ENCODE measurements at regions not wholly inside any gene's neighbourhood (a gene's known extent, or its start where the extent isn't known, plus 50 kb on each side); places are given as distances from the start of the nearest gene placed in this dataset.

DNA sequence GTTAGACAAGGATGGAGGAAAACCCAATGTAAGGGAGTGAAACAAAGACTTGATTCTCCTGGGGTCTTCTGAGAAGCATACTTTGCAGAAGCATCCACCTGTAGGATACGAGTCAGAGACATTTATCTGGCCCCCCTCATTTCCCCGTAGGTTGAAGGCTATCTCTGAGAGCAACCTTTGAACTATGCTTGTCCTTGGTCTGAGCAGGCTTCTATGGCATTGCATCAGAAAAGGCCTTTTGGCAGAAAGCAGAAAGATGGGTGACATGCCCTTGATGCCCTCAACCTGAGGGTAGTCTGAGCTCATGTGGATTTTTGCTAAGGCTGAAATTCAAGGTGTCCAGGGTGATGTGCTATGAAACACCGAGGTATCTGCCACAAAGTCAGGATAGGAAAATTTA lies 131.6 kb upstream of the SGO1 start:
- no peak for DNase-seq
- no peaks in the 10 kb centered on the region for H3K36me3 ChIP-seq
- H3K4me3 ChIP-seq = no peak overlapping the region
- 76 to 91% (median 86%) methylated on average over 3 of the region's 3 CpGs for whole genome bisulfite sequencing, 3 donors
- no peak overlapping the region for H3K27ac ChIP-seq
- intact Hi-C loops (cut with DNase I) = no loop called here
- TF ChIP-seq EP300 (IDR thresholded peaks at IDR 0.05) = no peak
- TF ChIP-seq, protein P1, sequence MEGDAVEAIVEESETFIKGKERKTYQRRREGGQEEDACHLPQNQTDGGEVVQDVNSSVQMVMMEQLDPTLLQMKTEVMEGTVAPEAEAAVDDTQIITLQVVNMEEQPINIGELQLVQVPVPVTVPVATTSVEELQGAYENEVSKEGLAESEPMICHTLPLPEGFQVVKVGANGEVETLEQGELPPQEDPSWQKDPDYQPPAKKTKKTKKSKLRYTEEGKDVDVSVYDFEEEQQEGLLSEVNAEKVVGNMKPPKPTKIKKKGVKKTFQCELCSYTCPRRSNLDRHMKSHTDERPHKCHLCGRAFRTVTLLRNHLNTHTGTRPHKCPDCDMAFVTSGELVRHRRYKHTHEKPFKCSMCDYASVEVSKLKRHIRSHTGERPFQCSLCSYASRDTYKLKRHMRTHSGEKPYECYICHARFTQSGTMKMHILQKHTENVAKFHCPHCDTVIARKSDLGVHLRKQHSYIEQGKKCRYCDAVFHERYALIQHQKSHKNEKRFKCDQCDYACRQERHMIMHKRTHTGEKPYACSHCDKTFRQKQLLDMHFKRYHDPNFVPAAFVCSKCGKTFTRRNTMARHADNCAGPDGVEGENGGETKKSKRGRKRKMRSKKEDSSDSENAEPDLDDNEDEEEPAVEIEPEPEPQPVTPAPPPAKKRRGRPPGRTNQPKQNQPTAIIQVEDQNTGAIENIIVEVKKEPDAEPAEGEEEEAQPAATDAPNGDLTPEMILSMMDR (IDR thresholded peaks at IDR 0.05) = no peak
- TF ChIP-seq POLR2A (IDR thresholded peaks at IDR 0.05) = no peak
- no peaks in the 10 kb centered on the region for H3K4me1 ChIP-seq (ENCODE audit: insufficient read depth)
- no peaks in the 10 kb centered on the region for H3K27me3 ChIP-seq
- no peaks in the 10 kb centered on the region for H3K9me3 ChIP-seq

DNA sequence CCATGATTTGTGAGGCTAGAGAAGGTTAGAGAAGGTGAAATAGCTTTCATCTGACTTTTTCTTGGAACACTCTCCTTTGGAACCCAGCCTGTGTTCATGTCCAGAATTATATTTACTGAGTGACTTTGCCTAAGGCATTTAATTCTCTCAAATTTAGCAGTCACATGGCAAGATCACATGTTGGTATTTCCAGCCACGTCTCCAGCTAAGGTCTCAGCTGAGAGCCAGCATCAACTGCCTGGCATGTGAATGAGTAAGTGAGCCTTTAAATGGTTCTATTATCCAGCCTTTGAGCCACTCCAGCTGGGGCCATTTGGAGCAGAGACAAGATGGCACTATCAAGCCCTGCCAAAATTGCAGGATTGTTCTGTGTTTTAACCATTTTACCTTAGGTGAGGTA lies 130.2 kb upstream of the SGO1 start:
- 0 to 29% (median 0%) methylated on average over 1 of the region's 1 CpG for WGBS, 3 donors
- Histone ChIP-seq H3K27ac (no peak overlapping the region), H3K4me3 (no peak overlapping the region), H3K36me3 (no peaks in the 10 kb centered on the region), H3K27me3 (no peaks in the 10 kb centered on the region), H3K9me3 (no peaks in the 10 kb centered on the region), H3K4me1 (ENCODE audit: insufficient read depth) (no peaks in the 10 kb centered on the region)
- no peak for TF ChIP-seq POLR2A (IDR thresholded peaks at IDR 0.05)
- TF ChIP-seq, protein P1 (IDR thresholded peaks at IDR 0.05) = no peak
- TF ChIP-seq EP300 (IDR thresholded peaks at IDR 0.05) = no peak
- intact Hi-C loops (cut with DNase I) = no loop called here
- no peak for DNase-seq

DNA sequence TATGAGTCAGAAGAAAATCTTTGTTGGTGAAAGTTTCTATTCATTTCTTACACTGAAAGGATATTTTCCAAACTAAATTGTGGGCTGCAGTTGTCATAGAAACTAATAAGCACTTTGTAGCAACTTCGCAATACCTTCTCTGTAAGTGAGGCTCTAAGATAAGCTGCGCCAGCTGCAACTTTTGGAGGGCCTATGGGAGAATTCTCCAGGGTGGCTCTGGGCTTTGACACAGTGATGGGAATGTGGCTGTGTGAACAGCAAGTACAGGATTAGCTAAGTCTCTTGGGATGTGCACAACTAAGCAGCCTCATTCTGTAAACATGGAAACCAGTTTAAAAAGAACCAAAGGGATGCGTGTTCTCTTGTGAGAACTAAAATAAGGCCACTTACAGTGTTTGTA lies 124.6 kb upstream of the SGO1 start:
- Histone ChIP-seq H3K27me3 (no peaks in the 10 kb centered on the region), H3K36me3 (no peaks in the 10 kb centered on the region), H3K27ac (no peak overlapping the region), H3K4me3 (no peak overlapping the region), H3K4me1 (ENCODE audit: insufficient read depth) (no peaks in the 10 kb centered on the region), H3K9me3 (no peaks in the 10 kb centered on the region)
- DNase-seq = no peak
- WGBS, 3 donors = 70 to 88% (median 82%) methylated on average over 3 of the region's 3 CpGs
- intact Hi-C loops (cut with DNase I) = no loop called here
- TF ChIP-seq POLR2A (IDR thresholded peaks at IDR 0.05) (no peak), EP300 (IDR thresholded peaks at IDR 0.05) (no peak)
- TF ChIP-seq, protein P1 (IDR thresholded peaks at IDR 0.05) = no peak

DNA sequence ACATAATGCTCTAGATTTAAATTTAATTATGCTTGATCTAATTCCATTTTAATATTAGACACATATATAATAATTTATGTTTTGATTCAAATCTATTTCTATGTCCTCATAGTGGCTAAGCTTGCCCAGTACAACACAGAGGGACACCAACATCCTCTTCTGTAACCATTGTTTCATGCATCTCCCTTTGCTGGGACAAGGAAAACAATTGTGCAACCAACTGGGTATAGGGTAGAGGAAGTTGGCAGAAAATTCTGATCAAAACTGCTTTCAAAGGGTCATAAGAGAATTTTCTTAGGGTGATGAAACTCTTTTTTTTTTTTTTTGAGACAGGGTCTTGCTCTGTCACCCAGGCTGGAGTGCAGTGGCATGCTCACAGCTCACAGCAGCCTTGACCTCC lies 121.4 kb upstream of the SGO1 start:
- no peak for DNase-seq
- TF ChIP-seq, protein P1 (IDR thresholded peaks at IDR 0.05) = no peak
- no peak overlapping the region for H3K27ac ChIP-seq
- H3K9me3 ChIP-seq = no peaks in the 10 kb centered on the region
- no peaks in the 10 kb centered on the region for H3K4me1 ChIP-seq (ENCODE audit: insufficient read depth)
- no peaks in the 10 kb centered on the region for H3K36me3 ChIP-seq
- no peaks in the 10 kb centered on the region for H3K27me3 ChIP-seq
- no peak overlapping the region for H3K4me3 ChIP-seq
- intact Hi-C loops (cut with DNase I) = no loop called here

DNA sequence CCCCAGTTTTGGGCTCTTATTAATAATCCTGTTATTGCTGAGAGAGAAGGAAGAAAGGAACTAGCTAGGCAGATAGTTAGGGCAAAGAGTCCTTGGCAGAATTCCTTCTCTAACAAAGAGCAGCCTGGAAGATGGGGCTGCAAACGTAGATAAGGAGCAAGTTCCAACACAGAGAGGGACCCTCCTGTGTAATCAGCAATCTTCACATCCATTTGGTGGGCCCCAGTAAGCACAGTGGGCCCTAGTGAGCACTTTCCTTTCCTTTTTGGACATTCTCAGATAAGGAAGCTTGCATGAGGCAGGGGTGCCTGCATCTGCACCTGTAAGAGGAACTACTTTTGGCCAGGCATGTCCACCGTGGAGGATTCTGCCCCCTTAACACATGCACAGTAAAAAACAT lies 119.6 kb upstream of the SGO1 start:
- no peaks in the 10 kb centered on the region for H3K4me1 ChIP-seq (ENCODE audit: insufficient read depth)
- TF ChIP-seq, protein P1 (IDR thresholded peaks at IDR 0.05) = no peak
- no peak for TF ChIP-seq EP300 (IDR thresholded peaks at IDR 0.05)
- no peak for TF ChIP-seq POLR2A (IDR thresholded peaks at IDR 0.05)
- no peaks in the 10 kb centered on the region for H3K9me3 ChIP-seq
- H3K4me3 ChIP-seq = no peak overlapping the region
- H3K36me3 ChIP-seq = no peaks in the 10 kb centered on the region
- intact Hi-C loops (cut with DNase I) = no loop called here
- no peaks in the 10 kb centered on the region for H3K27me3 ChIP-seq
- H3K27ac ChIP-seq = no peak overlapping the region
- WGBS, 3 donors = 59 to 81% (median 77%) methylated on average over 2 of the region's 2 CpGs
- no peak for DNase-seq
